ENCODE measurements at regions not wholly inside any gene's neighbourhood (a gene's known extent, or its start where the extent isn't known, plus 50 kb on each side); places are given as distances from the start of the nearest gene placed in this dataset.

- Histone ChIP-seq H3K36me3 (no peaks in the 10 kb centered on the region), H3K27me3 (no peaks in the 10 kb centered on the region), H3K4me1 (ENCODE audit: insufficient read depth) (no peaks in the 10 kb centered on the region), H3K27ac (no peak overlapping the region), H3K9me3 (no peaks in the 10 kb centered on the region), H3K4me3 (no peak overlapping the region)
- 86 to 91% (median 87%) methylated on average over 4 of the region's 4 CpGs for WGBS, 3 donors
- intact Hi-C loops (cut with DNase I) = no loop called here
- no peak for DNase-seq
- TF ChIP-seq POLR2A (IDR thresholded peaks at IDR 0.05) (no peak), EP300 (IDR thresholded peaks at IDR 0.05) (no peak), CTCF (IDR thresholded peaks at IDR 0.05) (no peak)
These were observed 274.6 kb upstream of the TBL1XR1 start for GRCh38 chr3:177471733-177472480.

GRCh38 chr3:177473184-177473583, 275.9 kb upstream of the TBL1XR1 start:
- Histone ChIP-seq H3K4me1 (ENCODE audit: insufficient read depth) (no peaks in the 10 kb centered on the region), H3K27ac (no peak overlapping the region), H3K27me3 (no peaks in the 10 kb centered on the region), H3K9me3 (no peaks in the 10 kb centered on the region), H3K36me3 (no peaks in the 10 kb centered on the region), H3K4me3 (no peak overlapping the region)
- intact Hi-C loops (cut with DNase I) = no loop called here
- no peak for DNase-seq
- WGBS, 3 donors = 78 to 88% (median 82%) methylated on average over 6 of the region's 6 CpGs
- TF ChIP-seq EP300 (IDR thresholded peaks at IDR 0.05) (no peak), CTCF (IDR thresholded peaks at IDR 0.05) (no peak), POLR2A (IDR thresholded peaks at IDR 0.05) (no peak)

- Histone ChIP-seq H3K4me3 (no peak overlapping the region), H3K27me3 (no peaks in the 10 kb centered on the region), H3K27ac (no peak overlapping the region), H3K9me3 (no peaks in the 10 kb centered on the region), H3K36me3 (no peaks in the 10 kb centered on the region), H3K4me1 (ENCODE audit: insufficient read depth) (peaks cover 3% of the 10 kb centered on the region)
- DNase-seq = no peak
- intact Hi-C loops (cut with DNase I) = no loop called here
- TF ChIP-seq CTCF (IDR thresholded peaks at IDR 0.05) = no peak
- no peak for TF ChIP-seq EP300 (IDR thresholded peaks at IDR 0.05)
- no peak for TF ChIP-seq POLR2A (IDR thresholded peaks at IDR 0.05)
- WGBS, 3 donors = 95 to 97% (median 97%) methylated on average over 2 of the region's 2 CpGs
These were observed 276.6 kb upstream of the TBL1XR1 start for GRCh38 chr3:177473903-177474302.

- H3K27me3 ChIP-seq = no peaks in the 10 kb centered on the region
- H3K4me3 ChIP-seq = no peak overlapping the region
- no peak overlapping the region for H3K27ac ChIP-seq
- DNase-seq = no peak
- WGBS, 3 donors = 95 to 96% (median 95%) methylated on average over 11 of the region's 11 CpGs
- intact Hi-C loops (cut with DNase I) = no loop called here
- H3K36me3 ChIP-seq = no peaks in the 10 kb centered on the region
- TF ChIP-seq POLR2A (IDR thresholded peaks at IDR 0.05) (no peak), EP300 (IDR thresholded peaks at IDR 0.05) (no peak), CTCF (IDR thresholded peaks at IDR 0.05) (no peak)
- H3K9me3 ChIP-seq = no peaks in the 10 kb centered on the region
- peaks cover 3% of the 10 kb centered on the region for H3K4me1 ChIP-seq (ENCODE audit: insufficient read depth)
These were observed 277.5 kb upstream of the TBL1XR1 start for GRCh38 chr3:177474652-177475355.

All from ovary (tissue), 7 donors.